RCC 7860 (cell line): ENCODE measurements at regions not wholly inside any gene's neighbourhood (a gene's known extent, or its start where the extent isn't known, plus 50 kb on each side); places are given as distances from the start of the nearest gene placed in this dataset.

Experiments used
- DNase-seq: peaks from one replicate; pipeline ENCODE4 v3.0.0-alpha.2; 2015; ENCODE audit warnings: low spot score
- FAIRE-seq: peaks from 2 replicates; lab custom pipeline; 2012; peaks lifted over from hg19 to GRCh38; lab: Jason Lieb, UNC

DNA sequence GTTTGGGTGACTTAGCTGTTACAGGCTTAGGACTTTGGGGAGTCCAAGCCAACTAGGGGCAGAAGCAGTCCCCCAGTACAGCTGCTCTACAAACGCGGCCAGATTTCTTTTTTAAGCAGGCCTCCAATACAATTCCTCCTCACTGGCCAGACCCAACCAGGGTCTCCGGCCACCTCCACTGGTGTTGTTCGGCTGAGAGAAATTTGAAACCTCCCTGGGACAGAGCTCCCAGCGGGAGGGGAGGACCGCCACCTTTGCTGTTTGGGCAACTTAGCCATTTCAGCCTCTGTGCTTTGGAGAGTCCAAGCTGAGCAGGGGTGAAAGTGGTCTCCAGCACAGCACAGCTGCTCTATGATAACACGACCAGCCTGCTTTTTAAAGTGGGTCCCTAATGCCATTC, 59.4 kb upstream of the KHDRBS2 start:
- DNase-seq (no peak), FAIRE-seq (no peak)

DNA sequence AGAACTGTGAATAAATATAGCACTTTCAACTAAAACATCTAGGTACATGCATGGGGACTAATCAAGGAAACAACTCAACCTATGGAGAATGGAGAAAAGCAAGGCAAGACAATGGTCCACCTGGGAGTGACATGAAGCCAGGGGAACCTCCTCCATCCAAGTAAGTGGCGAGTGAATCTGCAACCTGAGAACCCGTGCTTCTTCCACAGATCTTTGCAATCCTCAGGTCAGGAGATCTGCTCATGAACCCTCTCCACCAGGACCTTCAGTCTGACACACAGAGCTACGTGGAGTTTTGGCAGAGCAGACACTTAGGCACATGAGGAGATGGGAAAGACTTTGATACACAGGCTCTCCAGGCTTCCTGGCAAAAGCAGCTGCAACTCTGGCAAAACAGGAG, 58.8 kb upstream of the KHDRBS2 start:
- no peak for FAIRE-seq
- DNase-seq, result no peak

DNA sequence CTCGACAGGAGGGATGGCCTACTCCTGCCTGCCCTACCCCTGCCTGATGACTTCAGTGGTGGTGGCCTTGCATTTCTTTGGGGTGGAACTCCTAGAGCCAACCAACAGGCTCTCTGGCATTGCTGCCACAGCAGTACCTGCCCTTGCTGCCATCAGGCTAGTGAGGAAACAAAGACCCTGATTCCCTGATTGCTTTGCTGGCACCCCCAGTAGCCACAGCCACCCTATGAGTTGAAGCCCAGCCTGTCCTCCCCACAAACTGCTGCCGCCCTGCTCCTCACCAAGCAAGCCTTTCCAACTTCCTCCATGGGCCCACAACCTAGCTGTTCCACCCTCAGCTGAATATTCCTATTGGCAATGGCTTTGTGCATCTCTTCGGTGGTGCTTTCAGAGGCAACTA, 52.5 kb upstream of the KHDRBS2 start:
- FAIRE-seq (no peak), DNase-seq (no peak)
